ENCODE measurements at regions not wholly inside any gene's neighbourhood (a gene's known extent, or its start where the extent isn't known, plus 50 kb on each side); places are given as distances from the start of the nearest gene placed in this dataset.
"Not testable (repeated sequence)": the region's sequence is repeated elsewhere in the genome, so short reads cannot be mapped to it uniquely, and the experiment has no call there.

GRCh38 chr4:116223040-116223732 is 862.2 kb downstream of the TRAM1L1 start:
- no peak for DNase-seq (ENCODE audit: low read depth, low spot score)
- no peak overlapping the region for H3K27ac ChIP-seq

- H3K27ac ChIP-seq: peak overlapping the region; percentile 13
- DNase-seq (ENCODE audit: low read depth, low spot score): no peak
Observed at GRCh38 chr4:116217781-116218180, 867.6 kb downstream of the TRAM1L1 start.

GRCh38 chr4:116215622-116216021 is 869.8 kb downstream of the TRAM1L1 start:
- no peak overlapping the region for H3K27ac ChIP-seq
- no peak for DNase-seq (ENCODE audit: low read depth, low spot score)

- H3K27ac ChIP-seq: no peak overlapping the region
- DNase-seq (ENCODE audit: low read depth, low spot score): no peak
Observed at GRCh38 chr4:116202524-116202923, 882.9 kb downstream of the TRAM1L1 start.

GRCh38 chr4:116197317-116197809 is 888.0 kb downstream of the TRAM1L1 start:
- H3K27ac ChIP-seq: no peak overlapping the region
- no peak for DNase-seq (ENCODE audit: low read depth, low spot score)

GRCh38 chr4:116183241-116183640 is 902.1 kb downstream of the TRAM1L1 start:
- no peak for DNase-seq (ENCODE audit: low read depth, low spot score)
- no peak overlapping the region for H3K27ac ChIP-seq

- no peak for DNase-seq (ENCODE audit: low read depth, low spot score)
- no peak overlapping the region for H3K27ac ChIP-seq
Observed at GRCh38 chr4:116180157-116180601, 905.2 kb downstream of the TRAM1L1 start.

GRCh38 chr4:116151371-116151770 is 934.0 kb downstream of the TRAM1L1 start:
- H3K27ac ChIP-seq; DNase-seq (ENCODE audit: low read depth, low spot score): not testable (repeated sequence)

- H3K27ac ChIP-seq: no peak overlapping the region
- DNase-seq (ENCODE audit: low read depth, low spot score): no peak
Observed at GRCh38 chr4:116150152-116150551, 935.2 kb downstream of the TRAM1L1 start.

GRCh38 chr4:116143198-116143597 is 942.2 kb downstream of the TRAM1L1 start:
- H3K27ac ChIP-seq: no peak overlapping the region
- no peak for DNase-seq (ENCODE audit: low read depth, low spot score)

- no peak for DNase-seq (ENCODE audit: low read depth, low spot score)
- no peak overlapping the region for H3K27ac ChIP-seq
Observed at GRCh38 chr4:116132946-116133345, 952.4 kb downstream of the TRAM1L1 start.

GRCh38 chr4:116126794-116127193 is 958.6 kb downstream of the TRAM1L1 start:
- H3K27ac ChIP-seq: no peak overlapping the region
- no peak for DNase-seq (ENCODE audit: low read depth, low spot score)

- no peak overlapping the region for H3K27ac ChIP-seq
- DNase-seq (ENCODE audit: low read depth, low spot score): peak; percentile 27
Observed at GRCh38 chr4:116122124-116122523, 963.3 kb downstream of the TRAM1L1 start.

GRCh38 chr4:116118221-116118620 is 967.2 kb downstream of the TRAM1L1 start:
- no peak overlapping the region for H3K27ac ChIP-seq
- DNase-seq (ENCODE audit: low read depth, low spot score): no peak

- H3K27ac ChIP-seq; DNase-seq (ENCODE audit: low read depth, low spot score): not testable (repeated sequence)
Observed at GRCh38 chr4:116112861-116113260, 972.5 kb downstream of the TRAM1L1 start.

- no peak for DNase-seq (ENCODE audit: low read depth, low spot score)
- no peak overlapping the region for H3K27ac ChIP-seq
Observed at GRCh38 chr4:116110713-116111112, 974.7 kb downstream of the TRAM1L1 start.

GRCh38 chr4:116108606-116109005 is 976.8 kb downstream of the TRAM1L1 start:
- H3K27ac ChIP-seq: no peak overlapping the region
- no peak for DNase-seq (ENCODE audit: low read depth, low spot score)

GRCh38 chr4:116101321-116101720 is 984.1 kb downstream of the TRAM1L1 start:
- no peak overlapping the region for H3K27ac ChIP-seq
- DNase-seq (ENCODE audit: low read depth, low spot score): no peak

- H3K27ac ChIP-seq: no peak overlapping the region
- DNase-seq (ENCODE audit: low read depth, low spot score): peak; percentile 6
Observed at GRCh38 chr4:116099596-116099995, 985.8 kb downstream of the TRAM1L1 start.

- H3K27ac ChIP-seq; DNase-seq (ENCODE audit: low read depth, low spot score): not testable (repeated sequence)
Observed at GRCh38 chr4:116097353-116097752, 983.9 kb upstream of the NDST4 start.

- DNase-seq (ENCODE audit: low read depth, low spot score): peak; percentile 27
- peak overlapping the region; percentile 36 for H3K27ac ChIP-seq
Observed at GRCh38 chr4:116092961-116093360, 979.5 kb upstream of the NDST4 start.

GRCh38 chr4:116088771-116089170 is 975.4 kb upstream of the NDST4 start:
- H3K27ac ChIP-seq: no peak overlapping the region
- no peak for DNase-seq (ENCODE audit: low read depth, low spot score)

All from epithelial cell of prostate (primary cell).